HepG2 (cell line): ENCODE measurements at regions not wholly inside any gene's neighbourhood (a gene's known extent, or its start where the extent isn't known, plus 50 kb on each side); places are given as distances from the start of the nearest gene placed in this dataset.

Experiments
- small RNA-seq, 3 experiments: library from RNA; depleted of rRNA; stranded (forward); fragments of <200 nt; gene quantifications; one replicate each; pipeline ENCODE3, GENCODE V24; 2012; ENCODE audit warnings: low read depth in 2 of 3, low replicate concordance in 1 of 3; ENCODE audit not compliant: insufficient read length in 3 of 3, insufficient read depth in 2 of 3

Small RNA genes in the stretch of these regions (small RNA-seq; reads per million reads assigned to genes)
- 0 reads per million in 3 experiments for gene AC147067.2
